ENCODE measurements at regions not wholly inside any gene's neighbourhood (a gene's known extent, or its start where the extent isn't known, plus 50 kb on each side); places are given as distances from the start of the nearest gene placed in this dataset.

GRCh38 chr7:156060925-156061324, 248.7 kb upstream of the SHH start:
- TF ChIP-seq CTCF (conservative IDR thresholded peaks at IDR 0.05; ENCODE audit: low read depth, low read length), result no peak
- no peak for TF ChIP-seq RFX5 (IDR thresholded peaks at IDR 0.05; ENCODE audit: low read depth, low read length)
- no peak for TF ChIP-seq POLR2A (IDR thresholded peaks at IDR 0.05; ENCODE audit: low read depth, low read length)
- no peak for TF ChIP-seq MAFK (IDR thresholded peaks at IDR 0.05; ENCODE audit: low read depth, low read length)
- no peak for TF ChIP-seq MAZ (IDR thresholded peaks at IDR 0.05; ENCODE audit: borderline replicate concordance, low read depth, low read length)
- TF ChIP-seq NFE2L2 (IDR thresholded peaks at IDR 0.05; ENCODE audit: low read depth, low read length), result no peak
- TF ChIP-seq RCOR1 (IDR thresholded peaks at IDR 0.05; ENCODE audit: insufficient replicate concordance, low read length), result no peak
- TF ChIP-seq CEBPB (IDR thresholded peaks at IDR 0.05; ENCODE audit: low read depth, low read length), result no peak
